Urothelium cell line (cell line): ENCODE measurements at regions not wholly inside any gene's neighbourhood (a gene's known extent, or its start where the extent isn't known, plus 50 kb on each side); places are given as distances from the start of the nearest gene placed in this dataset.

Experiments used
- DNase-seq: peaks from one replicate; pipeline ENCODE4 v3.0.0; 2011; ENCODE audit warnings: low spot score, mixed read lengths
- FAIRE-seq: peaks from 2 replicates; lab custom pipeline; 2011; peaks lifted over from hg19 to GRCh38; lab: Jason Lieb, UNC

- DNase-seq: no peak
Observed at GRCh38 chr11:39145346-39145745, 2314.1 kb downstream of the LRRC4C start.

DNA sequence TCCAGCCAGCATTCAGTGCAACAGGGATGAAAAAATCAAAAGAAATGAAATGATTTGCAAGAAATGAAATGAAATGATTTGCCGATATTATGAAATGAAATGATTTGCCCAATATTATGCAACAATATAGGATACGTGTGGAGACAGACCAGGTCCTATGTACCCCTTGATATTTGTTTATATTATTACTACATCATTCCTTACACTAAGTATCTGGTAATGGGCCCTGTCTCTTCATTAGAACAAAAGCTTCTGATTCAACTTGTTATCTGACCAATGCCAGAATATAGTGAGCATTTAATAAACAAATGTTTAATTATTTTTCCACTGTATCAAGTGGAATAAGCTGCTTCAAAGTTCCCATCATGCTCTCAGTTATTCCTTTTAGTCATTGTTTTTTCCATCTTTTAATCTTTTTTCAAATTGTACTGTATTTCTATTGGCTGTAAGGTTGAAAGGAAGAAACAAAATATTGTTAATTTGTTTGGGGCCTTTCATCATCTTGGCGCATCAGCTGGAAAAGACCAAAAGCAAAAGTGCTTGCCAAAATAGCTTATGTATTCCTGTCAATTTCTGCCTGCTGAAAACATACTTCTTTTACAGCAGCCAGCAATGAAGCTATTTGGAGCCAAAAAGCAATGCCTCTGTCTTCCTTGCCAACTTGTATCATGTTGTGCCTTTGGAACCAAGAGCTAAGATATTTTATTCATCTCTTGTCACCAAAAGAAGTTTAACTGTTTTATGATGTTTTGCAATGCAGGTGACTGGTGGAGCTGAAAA is 2314.9 kb downstream of the LRRC4C start:
- FAIRE-seq: no peak
- no peak for DNase-seq

More at GRCh38 chr11:39145346-39145745, 2314.1 kb downstream of the LRRC4C start:
- no peak for FAIRE-seq

DNA sequence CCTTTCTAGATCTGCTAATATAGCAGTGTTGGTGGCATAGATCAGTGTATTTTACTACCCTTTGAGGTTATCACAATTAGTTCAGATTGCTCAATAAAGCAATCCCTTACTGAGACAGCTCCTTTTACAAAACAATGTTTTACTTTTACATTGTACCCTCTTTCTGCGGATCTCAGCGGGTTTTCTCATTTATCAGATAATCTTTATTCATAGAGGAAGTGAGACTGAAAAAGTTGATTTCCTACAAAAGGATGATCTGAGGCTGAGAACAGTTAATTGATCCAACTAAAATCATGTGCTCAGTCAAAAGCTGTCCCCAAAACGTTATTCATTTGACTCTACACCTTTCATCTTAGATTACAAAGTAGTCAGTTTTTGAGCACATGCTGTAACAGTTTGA is 2319.9 kb downstream of the LRRC4C start:
- FAIRE-seq (no peak), DNase-seq (no peak)

DNA sequence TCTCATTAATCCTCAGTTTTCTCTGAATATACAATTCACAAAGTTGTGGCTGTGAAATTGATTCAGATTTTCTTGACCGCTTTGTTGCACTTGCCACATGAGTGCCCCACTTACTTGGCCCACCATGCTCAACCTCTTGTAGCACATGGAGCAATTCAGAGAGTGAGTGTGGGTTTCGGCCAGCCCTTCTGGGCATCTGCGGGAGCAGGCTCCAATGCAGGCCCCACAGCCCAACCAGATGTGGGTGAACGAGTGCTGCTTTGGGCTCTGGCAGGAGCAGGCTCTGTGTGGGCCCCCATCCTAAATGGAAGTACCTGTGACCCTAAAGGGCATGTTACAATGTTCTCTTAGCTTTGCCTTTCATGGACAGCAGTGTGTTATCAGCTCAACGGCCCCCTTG is 2338.6 kb downstream of the LRRC4C start:
- FAIRE-seq: no peak
- no peak for DNase-seq

- DNase-seq: no peak
- no peak for FAIRE-seq
Observed at GRCh38 chr11:39113606-39114005, 2345.8 kb downstream of the LRRC4C start.

- DNase-seq (no peak), FAIRE-seq (no peak)
Observed at GRCh38 chr11:39102236-39102635, 2357.2 kb downstream of the LRRC4C start.

GRCh38 chr11:39078465-39078864 is 2381.0 kb downstream of the LRRC4C start:
- FAIRE-seq (no peak), DNase-seq (no peak)

- FAIRE-seq (no peak), DNase-seq (no peak)
Observed at GRCh38 chr11:39037611-39038010, 2421.8 kb downstream of the LRRC4C start.

- no peak for FAIRE-seq
- no peak for DNase-seq
Observed at GRCh38 chr11:39036021-39036420, 2423.4 kb downstream of the LRRC4C start.

DNA sequence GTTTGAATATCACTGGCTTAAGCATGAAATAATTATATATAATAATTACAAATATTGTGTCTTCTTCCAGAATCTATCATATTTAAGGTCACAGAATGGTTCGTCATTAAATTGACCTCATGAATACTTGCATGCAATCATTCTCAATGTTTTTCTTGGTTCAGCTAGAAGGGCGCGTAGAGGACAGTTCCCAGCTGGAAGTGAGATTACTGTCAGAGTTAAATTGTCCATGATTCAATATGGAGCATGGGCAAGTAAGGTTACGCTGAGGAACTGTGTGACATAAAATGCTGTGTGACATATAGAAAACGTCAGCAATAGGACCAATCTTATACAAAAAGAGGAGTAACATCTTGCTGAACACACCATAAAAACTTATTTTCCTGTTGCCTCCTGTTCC is 2423.5 kb upstream of the RAG2 start:
- no peak for FAIRE-seq
- no peak for DNase-seq

GRCh38 chr11:39011797-39012196 is 2413.8 kb upstream of the RAG2 start:
- FAIRE-seq: no peak

GRCh38 chr11:38990841-38991240 is 2392.8 kb upstream of the RAG2 start:
- no peak for DNase-seq
- FAIRE-seq: no peak

More at GRCh38 chr11:39011797-39012196, 2413.8 kb upstream of the RAG2 start:
- DNase-seq: no peak

DNA sequence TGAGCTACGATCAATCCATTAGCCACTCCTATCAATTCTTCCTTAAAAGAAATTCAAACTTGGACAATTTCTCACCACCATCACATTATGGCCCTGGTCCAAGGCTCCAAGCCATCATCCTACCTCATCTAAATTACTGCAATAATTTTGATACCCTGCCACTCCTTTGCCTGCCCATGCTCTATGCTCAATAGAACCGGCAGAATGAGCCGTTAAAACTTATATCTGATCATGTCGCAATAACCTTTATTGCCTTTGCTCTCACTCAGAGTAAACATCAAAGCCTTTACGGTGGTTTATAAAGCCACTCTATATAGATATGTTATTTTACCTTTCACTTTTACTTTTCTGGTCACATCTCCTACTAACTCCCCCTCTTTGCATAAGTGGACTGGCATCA is 2392.1 kb upstream of the RAG2 start:
- DNase-seq (no peak), FAIRE-seq (no peak)

GRCh38 chr11:38988908-38989307 is 2390.9 kb upstream of the RAG2 start:
- DNase-seq (no peak), FAIRE-seq (no peak)

DNA sequence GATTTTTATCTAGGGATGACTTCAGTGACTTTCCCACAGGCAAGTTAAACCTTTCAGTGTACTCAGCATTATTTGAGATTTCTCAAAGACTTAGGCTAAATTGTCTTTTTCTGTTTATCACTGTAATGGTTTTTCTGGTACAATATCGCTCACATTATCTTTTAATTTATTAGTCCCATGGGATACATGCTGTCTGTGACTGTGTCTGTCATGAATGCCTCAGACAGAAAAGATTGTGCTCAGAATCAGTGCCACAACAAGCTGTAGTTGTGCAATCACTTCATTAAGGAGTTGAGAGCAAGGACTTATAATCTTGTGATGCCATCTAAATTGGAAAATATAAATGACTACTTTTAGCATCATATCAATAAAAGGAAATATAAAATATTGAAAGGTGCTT is 2374.2 kb upstream of the RAG2 start:
- no peak for FAIRE-seq
- no peak for DNase-seq

DNA sequence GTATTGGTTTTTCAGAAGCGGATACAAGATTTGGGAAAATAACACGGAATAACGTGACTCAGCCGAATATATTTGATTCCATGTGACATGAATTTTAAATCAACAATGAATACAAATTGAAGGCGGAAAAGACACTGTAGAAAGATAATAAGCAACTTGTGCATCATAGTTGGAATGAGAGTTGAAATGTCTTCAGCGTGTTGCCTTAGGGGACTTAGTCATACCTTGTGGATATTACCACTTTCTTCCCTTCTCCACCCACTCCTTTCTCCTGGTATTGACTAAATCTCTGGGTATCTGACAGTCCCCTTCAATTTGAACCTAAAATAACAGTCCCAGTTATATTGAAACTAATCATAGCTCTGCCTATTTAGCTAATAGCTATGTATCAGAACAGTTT is 2373.1 kb upstream of the RAG2 start:
- FAIRE-seq: no peak
- DNase-seq: no peak

- no peak for FAIRE-seq
- DNase-seq: no peak
Observed at GRCh38 chr11:38968951-38969350, 2370.9 kb upstream of the RAG2 start.

DNA sequence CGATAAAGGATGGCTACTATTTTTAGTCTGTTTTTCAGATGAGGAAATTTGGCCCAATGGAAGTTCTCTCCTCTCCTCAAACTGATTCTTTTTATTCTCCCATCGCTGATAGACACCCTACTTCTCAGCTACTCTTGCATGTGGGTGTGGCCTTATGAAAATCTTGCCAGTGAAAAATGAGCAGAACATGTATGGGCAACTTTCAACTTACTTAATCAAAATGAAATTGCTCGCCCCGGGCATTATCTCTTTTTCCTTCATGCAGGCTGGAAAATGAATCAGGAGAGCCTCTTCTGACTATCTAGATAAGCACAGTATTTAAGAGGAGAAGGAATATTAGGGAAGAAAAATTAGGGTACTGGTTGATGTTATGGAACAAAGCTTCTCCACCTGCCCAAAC is 2354.7 kb upstream of the RAG2 start:
- FAIRE-seq (no peak), DNase-seq (no peak)

DNA sequence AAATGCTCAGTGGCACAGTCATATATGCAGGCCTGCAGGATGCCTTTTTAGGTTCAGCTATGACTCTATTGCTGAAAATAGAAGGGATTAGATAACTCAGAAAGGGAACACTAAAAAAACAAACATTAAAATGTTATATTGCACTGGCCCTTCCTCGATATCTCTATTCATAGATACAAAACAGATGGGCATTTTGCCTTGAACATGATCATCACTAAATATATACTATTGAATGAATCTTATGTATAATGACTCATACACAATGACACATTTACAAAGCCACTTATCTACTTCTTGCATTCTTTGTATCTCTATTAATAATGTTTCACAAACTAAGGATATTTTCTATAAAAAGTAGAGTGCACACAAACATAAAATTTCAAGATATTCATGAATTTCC is 2352.8 kb upstream of the RAG2 start:
- no peak for FAIRE-seq
- DNase-seq: no peak

DNA sequence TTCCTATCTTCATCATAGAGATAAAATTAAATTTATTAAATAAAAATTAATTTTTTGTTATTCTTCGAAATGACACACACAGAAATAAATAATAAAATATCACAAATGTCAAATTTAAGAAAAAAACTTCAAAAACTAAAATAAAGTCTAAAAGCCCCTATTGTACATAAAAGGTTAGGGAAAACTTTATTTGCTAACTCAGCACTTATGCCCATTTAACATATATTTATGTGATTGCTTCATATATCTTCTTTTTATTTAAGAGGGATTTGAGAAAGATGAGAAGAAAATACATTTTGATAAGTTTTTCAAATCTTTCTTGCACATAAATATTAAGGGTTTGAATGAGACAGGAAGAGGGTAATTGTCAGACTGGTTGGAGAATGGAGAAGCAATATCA is 2350.4 kb upstream of the RAG2 start:
- DNase-seq (no peak), FAIRE-seq (no peak)

- FAIRE-seq (no peak), DNase-seq (peak; percentile 2)
Observed at GRCh38 chr11:38937709-38938108, 2339.7 kb upstream of the RAG2 start.

DNA sequence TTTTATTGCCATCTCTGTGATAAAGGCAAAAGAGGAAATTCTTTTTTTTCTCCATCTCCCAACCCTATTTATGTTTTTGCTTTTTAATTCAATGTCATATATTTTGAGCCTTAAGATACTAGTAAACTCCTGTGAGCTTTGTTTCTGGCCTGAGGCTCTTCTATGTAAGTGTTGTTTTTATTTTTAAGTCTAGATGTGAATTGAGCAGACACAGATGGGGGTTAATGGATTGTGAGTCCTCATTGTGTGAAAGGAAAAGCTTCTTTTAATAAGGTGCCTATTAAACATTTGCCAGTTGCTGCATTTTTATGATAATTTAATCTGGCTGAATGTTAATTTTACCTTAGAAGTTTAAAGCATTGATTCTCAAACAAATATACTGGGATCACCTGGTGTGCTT is 2337.9 kb upstream of the RAG2 start:
- DNase-seq (no peak), FAIRE-seq (no peak)

DNA sequence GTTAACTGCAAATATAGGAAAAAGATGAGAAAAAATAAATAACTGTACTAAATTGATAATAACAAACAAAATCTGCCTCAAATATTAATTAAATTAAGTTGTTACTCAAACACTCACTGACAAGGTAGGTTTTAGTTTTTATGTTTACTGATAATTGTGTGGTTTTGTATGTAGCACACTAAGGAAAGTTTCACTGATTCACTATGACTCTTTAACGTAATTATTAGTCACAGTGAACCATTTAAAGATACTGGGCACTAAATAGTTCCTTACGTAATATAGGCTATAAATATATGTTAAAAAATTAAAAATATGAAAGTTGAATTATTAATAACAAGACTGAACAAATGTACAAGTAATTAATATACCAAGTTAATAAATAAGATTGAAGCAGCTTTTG is 2330.0 kb upstream of the RAG2 start:
- DNase-seq: no peak
- FAIRE-seq: no peak
